Neural crest cell (in vitro differentiated cells): ENCODE measurements at regions not wholly inside any gene's neighbourhood (a gene's known extent, or its start where the extent isn't known, plus 50 kb on each side); places are given as distances from the start of the nearest gene placed in this dataset.

Experiments used
- DNase-seq: peaks from one replicate; pipeline ENCODE4 v3.0.0; 2021; ENCODE audit warnings: low read depth, mixed read lengths, low spot score
- H3K27ac Mint-ChIP-seq: one replicate; pipeline ENCODE4 v1.8.0; 2021; ENCODE audit warnings: mild to moderate bottlenecking, mixed read lengths; ENCODE audit not compliant: unreplicated experiment
- H3K27me3 Mint-ChIP-seq: 2 replicates; pipeline ENCODE4 v1.8.0; 2021; ENCODE audit warnings: low read depth, mild to moderate bottlenecking, mixed read lengths
- H3K36me3 Mint-ChIP-seq: 2 replicates; pipeline ENCODE4 v1.8.0; 2021; ENCODE audit warnings: low read depth, mild to moderate bottlenecking, mixed read lengths
- H3K4me1 Mint-ChIP-seq: 2 replicates; pipeline ENCODE4 v1.8.0; 2021; ENCODE audit warnings: mixed read lengths
- H3K4me3 Mint-ChIP-seq: one replicate; pipeline ENCODE4 v1.8.0; 2021; ENCODE audit warnings: mild to moderate bottlenecking, mixed read lengths
- H3K9me3 Mint-ChIP-seq: 2 replicates; pipeline ENCODE4 v1.8.0; 2021; ENCODE audit warnings: mixed read lengths
- CTCF ChIP-seq: fragments of 200-600 bp; sonication (generic); conservative IDR thresholded peaks from 2 replicates; pipeline ENCODE4 v1.5.0; 2021; ENCODE audit warnings: antibody characterized with exemption, mild to moderate bottlenecking

GRCh38 chr7:119184124-119184788 is 959.8 kb downstream of the ANKRD7 start:
- TF ChIP-seq CTCF = no peak
- no peak overlapping the region for H3K27ac Mint-ChIP-seq
- H3K27me3 Mint-ChIP-seq = no peaks in the 10 kb centered on the region
- H3K4me1 Mint-ChIP-seq = no peaks in the 10 kb centered on the region
- no peak for DNase-seq
- no peak overlapping the region for H3K4me3 Mint-ChIP-seq
- peaks cover 3% of the 10 kb centered on the region for H3K36me3 Mint-ChIP-seq
- H3K9me3 Mint-ChIP-seq = peaks cover 11% of the 10 kb centered on the region

DNA sequence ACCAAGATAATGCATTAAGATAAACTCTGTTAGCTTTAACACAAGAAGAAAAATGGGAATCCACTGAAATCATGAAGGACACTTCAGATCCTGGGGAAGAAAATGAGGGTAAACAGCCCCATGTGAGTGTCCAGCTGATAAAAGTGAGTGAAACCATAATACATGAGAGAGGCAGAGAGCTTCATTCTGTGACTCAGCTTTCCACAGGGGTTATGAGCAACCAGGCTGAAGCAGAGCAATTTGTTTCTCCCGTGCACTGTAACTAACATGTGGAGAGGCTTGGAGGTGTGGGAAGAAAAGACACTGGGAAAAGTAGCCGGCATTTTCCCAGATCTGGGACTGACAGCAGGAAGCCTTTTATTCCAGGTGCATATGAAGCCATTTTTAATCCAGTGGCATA is 971.7 kb downstream of the ANKRD7 start:
- DNase-seq = no peak
- Mint-ChIP-seq H3K27me3 (peaks cover 4% of the 10 kb centered on the region), H3K4me3 (no peak overlapping the region), H3K36me3 (no peaks in the 10 kb centered on the region), H3K9me3 (no peaks in the 10 kb centered on the region), H3K4me1 (no peaks in the 10 kb centered on the region), H3K27ac (no peak overlapping the region)
- TF ChIP-seq CTCF = no peak

- H3K9me3 Mint-ChIP-seq = no peaks in the 10 kb centered on the region
- peaks cover 4% of the 10 kb centered on the region for H3K27me3 Mint-ChIP-seq
- no peak for TF ChIP-seq CTCF
- H3K4me3 Mint-ChIP-seq = no peak overlapping the region
- H3K27ac Mint-ChIP-seq = no peak overlapping the region
- H3K4me1 Mint-ChIP-seq = no peaks in the 10 kb centered on the region
- H3K36me3 Mint-ChIP-seq = no peaks in the 10 kb centered on the region
- no peak for DNase-seq
Measured at GRCh38 chr7:119197172-119197876, 972.8 kb downstream of the ANKRD7 start.

DNA sequence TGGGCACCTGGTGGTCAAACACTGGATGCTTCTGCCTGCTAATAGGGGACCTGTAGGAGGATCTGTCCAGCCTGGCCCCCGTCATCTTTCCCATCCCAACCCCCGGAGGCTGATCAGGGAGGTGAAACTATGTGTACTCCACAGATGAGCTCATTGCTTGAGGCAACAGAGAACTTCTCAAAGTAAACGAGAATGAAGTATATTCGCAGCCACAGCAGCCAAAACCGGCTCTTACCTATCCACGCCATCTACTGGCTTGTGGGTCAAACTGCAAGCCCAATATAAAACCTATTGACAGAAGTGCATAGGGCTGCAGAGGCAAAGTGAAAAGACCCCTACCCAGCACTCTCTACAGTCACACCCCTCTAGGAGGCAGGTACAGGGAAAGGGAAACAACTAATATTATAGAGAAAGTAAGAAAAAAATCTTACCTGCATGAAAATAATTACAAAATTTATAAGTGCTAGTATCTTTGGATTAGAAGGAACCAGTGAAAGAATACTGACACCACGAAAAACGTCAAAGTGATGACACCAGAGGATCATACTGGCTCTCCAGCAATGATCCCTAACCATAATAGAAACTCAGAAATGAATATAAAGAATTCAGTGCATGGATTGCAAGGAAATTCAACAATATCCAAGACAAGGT is 973.5 kb downstream of the ANKRD7 start:
- no peaks in the 10 kb centered on the region for H3K9me3 Mint-ChIP-seq
- peak; percentile 23 for DNase-seq
- peak; percentile 79 for TF ChIP-seq CTCF
- H3K27ac Mint-ChIP-seq = no peak overlapping the region
- H3K4me1 Mint-ChIP-seq = no peaks in the 10 kb centered on the region
- H3K27me3 Mint-ChIP-seq = peaks cover 4% of the 10 kb centered on the region
- H3K36me3 Mint-ChIP-seq = no peaks in the 10 kb centered on the region
- no peak overlapping the region for H3K4me3 Mint-ChIP-seq

GRCh38 chr7:119219663-119220062 is 995.2 kb downstream of the ANKRD7 start:
- Mint-ChIP-seq H3K9me3 (peaks cover 3% of the 10 kb centered on the region), H3K4me3 (no peak overlapping the region), H3K4me1 (no peaks in the 10 kb centered on the region), H3K27ac (no peak overlapping the region), H3K36me3 (no peaks in the 10 kb centered on the region), H3K27me3 (no peaks in the 10 kb centered on the region)
- no peak for DNase-seq
- TF ChIP-seq CTCF = no peak
